ENCODE measurements at regions not wholly inside any gene's neighbourhood (a gene's known extent, or its start where the extent isn't known, plus 50 kb on each side); places are given as distances from the start of the nearest gene placed in this dataset.

DNA sequence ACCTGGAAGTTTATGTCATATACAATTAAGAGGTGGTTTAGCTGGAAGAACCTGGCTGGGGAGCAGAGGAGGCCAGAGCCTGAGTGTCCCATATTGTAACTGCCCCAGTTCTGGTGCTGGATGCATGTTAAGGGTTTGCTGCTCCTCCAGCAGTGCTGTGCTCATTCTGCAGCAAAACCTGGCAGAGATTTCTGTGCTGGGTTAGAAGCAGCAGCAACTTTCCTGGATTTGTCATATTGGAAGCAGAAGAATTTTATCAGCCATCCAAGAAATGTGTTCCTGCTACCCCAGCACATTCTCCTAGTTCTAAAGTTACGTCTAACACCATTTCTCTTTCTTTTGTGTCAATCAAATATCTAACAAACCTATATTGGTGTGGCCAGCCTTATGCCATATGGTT lies 284.1 kb downstream of the TDRD15 start:
- Histone ChIP-seq H3K4me3 (ENCODE audit: low read length in 2 of 2) (no peak overlapping the region), H3K27me3 (ENCODE audit: control insufficient read depth in 1 of 2, insufficient read depth in 2 of 2, low read length in 1 of 2) (no peaks in the 10 kb centered on the region), H3K9me3 (ENCODE audit: control insufficient read depth, low read length) (no peaks in the 10 kb centered on the region), H3K4me1 (ENCODE audit: control insufficient read depth in 1 of 2, insufficient read depth in 2 of 2, low read length in 2 of 2) (no peaks in the 10 kb centered on the region), H3K36me3 (ENCODE audit: control insufficient read depth in 1 of 2, insufficient read depth in 2 of 2, low read length in 1 of 2) (no peaks in the 10 kb centered on the region), H3K27ac (ENCODE audit: low read depth in 1 of 2, low read length in 2 of 2) (no peak overlapping the region)
- intact Hi-C loops (cut with DNase I): no loop called here
- ATAC-seq (ENCODE audit: low FRiP score) (no peak), DNase-seq (no peak)
- WGBS, 2 donors: 65 to 77% methylated on average over 1 of the region's 1 CpG

DNA sequence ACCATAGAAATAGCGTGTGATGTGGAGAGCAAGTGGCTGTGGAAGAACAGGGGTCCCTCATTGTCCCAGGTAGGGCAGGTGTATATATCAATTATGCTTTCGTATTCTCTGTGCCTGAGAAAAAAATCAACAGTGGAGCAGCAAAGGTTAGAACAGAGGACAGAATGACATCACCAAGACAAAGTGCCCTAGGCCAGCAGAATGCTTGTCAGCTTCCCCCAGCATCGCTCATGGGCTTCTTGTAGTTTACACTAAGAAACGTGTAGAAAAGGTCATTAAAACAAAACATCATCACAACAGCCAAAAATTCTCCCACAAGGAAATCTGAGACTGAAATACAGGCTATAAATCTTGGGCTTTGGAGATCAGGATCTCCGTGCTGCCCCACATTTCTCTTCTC lies 288.0 kb downstream of the TDRD15 start:
- intact Hi-C loops (cut with DNase I): no loop called here
- WGBS, 2 donors: 64 to 75% methylated on average over 5 of the region's 5 CpGs
- no peaks in the 10 kb centered on the region for H3K9me3 ChIP-seq (ENCODE audit: control insufficient read depth, low read length)

GRCh38 chr2:21412944-21413443 lies 289.2 kb downstream of the TDRD15 start:
- intact Hi-C loops (cut with DNase I): no loop called here
- WGBS, 2 donors: 75 to 82% methylated on average over 4 of the region's 4 CpGs
- H3K36me3 ChIP-seq (ENCODE audit: control insufficient read depth in 1 of 2, insufficient read depth in 2 of 2, low read length in 1 of 2): no peaks in the 10 kb centered on the region
- no peak for ATAC-seq (ENCODE audit: low FRiP score)
- no peaks in the 10 kb centered on the region for H3K4me1 ChIP-seq (ENCODE audit: control insufficient read depth in 1 of 2, insufficient read depth in 2 of 2, low read length in 2 of 2)
- H3K9me3 ChIP-seq (ENCODE audit: control insufficient read depth, low read length): no peaks in the 10 kb centered on the region
- H3K27ac ChIP-seq (ENCODE audit: low read depth in 1 of 2, low read length in 2 of 2): no peak overlapping the region
- H3K4me3 ChIP-seq (ENCODE audit: low read length in 2 of 2): no peak overlapping the region
- H3K27me3 ChIP-seq (ENCODE audit: control insufficient read depth in 1 of 2, insufficient read depth in 2 of 2, low read length in 1 of 2): no peaks in the 10 kb centered on the region
- DNase-seq: no peak

More for the DNA sequence above, 288.0 kb downstream of the TDRD15 start:
- Histone ChIP-seq H3K4me3 (ENCODE audit: low read length in 2 of 2) (no peak overlapping the region), H3K27ac (ENCODE audit: low read depth in 1 of 2, low read length in 2 of 2) (no peak overlapping the region), H3K36me3 (ENCODE audit: control insufficient read depth in 1 of 2, insufficient read depth in 2 of 2, low read length in 1 of 2) (no peaks in the 10 kb centered on the region), H3K27me3 (ENCODE audit: control insufficient read depth in 1 of 2, insufficient read depth in 2 of 2, low read length in 1 of 2) (no peaks in the 10 kb centered on the region), H3K4me1 (ENCODE audit: control insufficient read depth in 1 of 2, insufficient read depth in 2 of 2, low read length in 2 of 2) (no peaks in the 10 kb centered on the region)
- DNase-seq (no peak), ATAC-seq (ENCODE audit: low FRiP score) (no peak)

DNA sequence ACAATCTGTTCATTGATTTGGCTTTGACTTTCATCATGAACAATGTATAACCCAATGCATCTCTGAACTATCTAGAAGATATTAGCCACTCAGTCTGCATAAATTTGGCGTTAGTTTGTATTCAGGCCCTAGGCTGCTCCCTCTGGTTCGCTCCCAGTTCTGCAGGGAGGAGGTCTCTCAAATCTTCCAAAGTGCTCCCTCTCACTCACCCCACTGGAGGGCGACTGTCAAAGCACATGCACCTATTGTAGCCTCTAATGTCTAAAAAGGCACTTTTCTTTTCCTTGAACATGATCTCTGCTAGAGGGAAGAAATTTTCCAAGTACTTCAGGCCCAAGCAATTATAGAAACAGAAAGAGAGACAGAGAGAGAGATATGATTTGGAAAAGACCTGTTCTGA lies 291.5 kb downstream of the TDRD15 start:
- DNase-seq (no peak), ATAC-seq (ENCODE audit: low FRiP score) (no peak)
- no peak overlapping the region for H3K27ac ChIP-seq (ENCODE audit: low read depth in 1 of 2, low read length in 2 of 2)
- WGBS, 2 donors: 75 to 83% methylated on average over 3 of the region's 3 CpGs
- no peaks in the 10 kb centered on the region for H3K9me3 ChIP-seq (ENCODE audit: control insufficient read depth, low read length)
- no peaks in the 10 kb centered on the region for H3K27me3 ChIP-seq (ENCODE audit: control insufficient read depth in 1 of 2, insufficient read depth in 2 of 2, low read length in 1 of 2)
- H3K4me1 ChIP-seq (ENCODE audit: control insufficient read depth in 1 of 2, insufficient read depth in 2 of 2, low read length in 2 of 2): no peaks in the 10 kb centered on the region
- no peak overlapping the region for H3K4me3 ChIP-seq (ENCODE audit: low read length in 2 of 2)
- intact Hi-C loops (cut with DNase I): no loop called here
- no peaks in the 10 kb centered on the region for H3K36me3 ChIP-seq (ENCODE audit: control insufficient read depth in 1 of 2, insufficient read depth in 2 of 2, low read length in 1 of 2)

- DNase-seq (no peak), ATAC-seq (ENCODE audit: low FRiP score) (no peak)
- no peak overlapping the region for H3K27ac ChIP-seq (ENCODE audit: low read depth in 1 of 2, low read length in 2 of 2)
- intact Hi-C loops (cut with DNase I): no loop called here
- no peaks in the 10 kb centered on the region for H3K36me3 ChIP-seq (ENCODE audit: control insufficient read depth in 1 of 2, insufficient read depth in 2 of 2, low read length in 1 of 2)
- no peaks in the 10 kb centered on the region for H3K9me3 ChIP-seq (ENCODE audit: control insufficient read depth, low read length)
- H3K4me3 ChIP-seq (ENCODE audit: low read length in 2 of 2): no peak overlapping the region
- no peaks in the 10 kb centered on the region for H3K4me1 ChIP-seq (ENCODE audit: control insufficient read depth in 1 of 2, insufficient read depth in 2 of 2, low read length in 2 of 2)
- no peaks in the 10 kb centered on the region for H3K27me3 ChIP-seq (ENCODE audit: control insufficient read depth in 1 of 2, insufficient read depth in 2 of 2, low read length in 1 of 2)
Measured at GRCh38 chr2:21416226-21416625, 292.5 kb downstream of the TDRD15 start.

GRCh38 chr2:21418456-21418855 lies 294.7 kb downstream of the TDRD15 start:
- Histone ChIP-seq H3K9me3 (ENCODE audit: control insufficient read depth, low read length) (no peaks in the 10 kb centered on the region), H3K4me1 (ENCODE audit: control insufficient read depth in 1 of 2, insufficient read depth in 2 of 2, low read length in 2 of 2) (no peaks in the 10 kb centered on the region), H3K36me3 (ENCODE audit: control insufficient read depth in 1 of 2, insufficient read depth in 2 of 2, low read length in 1 of 2) (no peaks in the 10 kb centered on the region), H3K27me3 (ENCODE audit: control insufficient read depth in 1 of 2, insufficient read depth in 2 of 2, low read length in 1 of 2) (no peaks in the 10 kb centered on the region), H3K27ac (ENCODE audit: low read depth in 1 of 2, low read length in 2 of 2) (no peak overlapping the region), H3K4me3 (ENCODE audit: low read length in 2 of 2) (no peak overlapping the region)
- ATAC-seq (ENCODE audit: low FRiP score) (no peak), DNase-seq (no peak)
- 22 to 43% methylated on average over 4 of the region's 4 CpGs for WGBS, 2 donors
- intact Hi-C loops (cut with DNase I): no loop called here

GRCh38 chr2:21420553-21421335 lies 297.0 kb downstream of the TDRD15 start:
- H3K36me3 ChIP-seq (ENCODE audit: control insufficient read depth in 1 of 2, insufficient read depth in 2 of 2, low read length in 1 of 2): no peaks in the 10 kb centered on the region
- H3K4me3 ChIP-seq (ENCODE audit: low read length in 2 of 2): no peak overlapping the region
- H3K4me1 ChIP-seq (ENCODE audit: control insufficient read depth in 1 of 2, insufficient read depth in 2 of 2, low read length in 2 of 2): no peaks in the 10 kb centered on the region
- ATAC-seq (ENCODE audit: low FRiP score) (no peak), DNase-seq (no peak)
- H3K27me3 ChIP-seq (ENCODE audit: control insufficient read depth in 1 of 2, insufficient read depth in 2 of 2, low read length in 1 of 2): no peaks in the 10 kb centered on the region
- WGBS, 2 donors: 91 to 92% methylated on average over 10 of the region's 10 CpGs
- intact Hi-C loops (cut with DNase I): no loop called here
- H3K27ac ChIP-seq (ENCODE audit: low read depth in 1 of 2, low read length in 2 of 2): no peak overlapping the region
- H3K9me3 ChIP-seq (ENCODE audit: control insufficient read depth, low read length): no peaks in the 10 kb centered on the region

DNA sequence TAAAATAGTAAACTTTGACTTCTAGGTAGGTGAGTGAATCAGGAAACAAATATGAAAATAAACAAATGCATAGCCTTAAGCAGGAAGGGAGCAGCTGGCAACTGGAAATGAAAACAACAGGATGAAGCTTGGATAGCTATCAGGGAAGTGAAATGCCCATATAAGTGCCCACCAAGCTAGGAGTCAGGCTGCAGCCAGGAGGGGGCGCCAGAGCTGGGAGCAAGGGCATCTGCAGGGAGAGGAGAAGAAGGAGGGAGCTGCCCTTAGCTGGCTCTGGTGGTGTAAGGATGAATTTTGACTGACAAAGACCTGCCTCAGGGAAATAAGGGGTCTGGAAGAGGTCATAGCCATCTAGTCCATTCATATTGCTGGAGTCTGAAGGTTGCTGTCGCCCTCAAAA lies 298.3 kb downstream of the TDRD15 start:
- H3K4me1 ChIP-seq (ENCODE audit: control insufficient read depth in 1 of 2, insufficient read depth in 2 of 2, low read length in 2 of 2): no peaks in the 10 kb centered on the region
- no peaks in the 10 kb centered on the region for H3K9me3 ChIP-seq (ENCODE audit: control insufficient read depth, low read length)
- H3K27ac ChIP-seq (ENCODE audit: low read depth in 1 of 2, low read length in 2 of 2): no peak overlapping the region
- intact Hi-C loops (cut with DNase I): no loop called here
- DNase-seq (no peak), ATAC-seq (ENCODE audit: low FRiP score) (no peak)
- 57 to 58% methylated on average over 2 of the region's 2 CpGs for WGBS, 2 donors
- no peak overlapping the region for H3K4me3 ChIP-seq (ENCODE audit: low read length in 2 of 2)
- H3K27me3 ChIP-seq (ENCODE audit: control insufficient read depth in 1 of 2, insufficient read depth in 2 of 2, low read length in 1 of 2): no peaks in the 10 kb centered on the region
- no peaks in the 10 kb centered on the region for H3K36me3 ChIP-seq (ENCODE audit: control insufficient read depth in 1 of 2, insufficient read depth in 2 of 2, low read length in 1 of 2)

GRCh38 chr2:21422724-21423522 lies 299.2 kb downstream of the TDRD15 start:
- H3K36me3 ChIP-seq (ENCODE audit: control insufficient read depth in 1 of 2, insufficient read depth in 2 of 2, low read length in 1 of 2): no peaks in the 10 kb centered on the region
- H3K27me3 ChIP-seq (ENCODE audit: control insufficient read depth in 1 of 2, insufficient read depth in 2 of 2, low read length in 1 of 2): no peaks in the 10 kb centered on the region
- DNase-seq: no peak
- intact Hi-C loops (cut with DNase I): no loop called here
- no peak for ATAC-seq (ENCODE audit: low FRiP score)
- H3K4me1 ChIP-seq (ENCODE audit: control insufficient read depth in 1 of 2, insufficient read depth in 2 of 2, low read length in 2 of 2): no peaks in the 10 kb centered on the region
- WGBS, 2 donors: 75 to 83% methylated on average over 7 of the region's 7 CpGs
- no peaks in the 10 kb centered on the region for H3K9me3 ChIP-seq (ENCODE audit: control insufficient read depth, low read length)
- H3K27ac ChIP-seq (ENCODE audit: low read depth in 1 of 2, low read length in 2 of 2): no peak overlapping the region
- H3K4me3 ChIP-seq (ENCODE audit: low read length in 2 of 2): no peak overlapping the region

Measured in aorta (tissue), 5 donors.